NCI-H2029 (cell line): ENCODE measurements at regions not wholly inside any gene's neighbourhood (a gene's known extent, or its start where the extent isn't known, plus 50 kb on each side); places are given as distances from the start of the nearest gene placed in this dataset.

Experiments
- DNase-seq: peaks from one replicate; lab custom pipeline; 2025; lab: John Stamatoyannopoulos, UW

GRCh38 chr12:82174383-82174782 lies 183.8 kb downstream of the CCDC59 start:
- no peak for DNase-seq

DNA sequence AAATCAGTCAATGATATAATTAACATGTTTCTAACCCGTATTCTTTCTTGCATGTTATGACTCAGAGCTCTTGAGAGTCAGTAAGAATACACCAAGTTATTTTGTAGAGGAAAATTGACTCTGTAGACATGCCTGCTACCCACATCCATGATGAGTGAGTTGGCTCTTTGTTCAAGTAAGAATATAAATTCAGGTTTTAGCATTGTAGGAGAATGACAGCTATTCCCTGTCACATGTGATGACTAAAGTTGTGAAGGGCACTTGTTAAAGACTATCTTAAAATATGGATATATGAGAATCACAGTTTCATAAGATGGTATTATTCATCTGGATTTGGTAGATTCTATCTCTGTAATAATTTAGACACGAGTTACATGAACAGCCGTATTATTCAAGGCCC lies 209.1 kb downstream of the CCDC59 start:
- no peak for DNase-seq

GRCh38 chr12:82146740-82147139 lies 211.4 kb downstream of the CCDC59 start:
- DNase-seq, result no peak

- DNase-seq, result no peak
Observed at GRCh38 chr12:82144505-82144904, 213.7 kb downstream of the CCDC59 start.

GRCh38 chr12:82132390-82132789 lies 225.8 kb downstream of the CCDC59 start:
- no peak for DNase-seq

GRCh38 chr12:82130762-82131161 lies 227.4 kb downstream of the CCDC59 start:
- no peak for DNase-seq

- DNase-seq, result no peak
Observed at GRCh38 chr12:82124711-82125380, 233.3 kb downstream of the CCDC59 start.

- DNase-seq, result no peak
Observed at GRCh38 chr12:82121545-82121944, 236.6 kb downstream of the CCDC59 start.

DNA sequence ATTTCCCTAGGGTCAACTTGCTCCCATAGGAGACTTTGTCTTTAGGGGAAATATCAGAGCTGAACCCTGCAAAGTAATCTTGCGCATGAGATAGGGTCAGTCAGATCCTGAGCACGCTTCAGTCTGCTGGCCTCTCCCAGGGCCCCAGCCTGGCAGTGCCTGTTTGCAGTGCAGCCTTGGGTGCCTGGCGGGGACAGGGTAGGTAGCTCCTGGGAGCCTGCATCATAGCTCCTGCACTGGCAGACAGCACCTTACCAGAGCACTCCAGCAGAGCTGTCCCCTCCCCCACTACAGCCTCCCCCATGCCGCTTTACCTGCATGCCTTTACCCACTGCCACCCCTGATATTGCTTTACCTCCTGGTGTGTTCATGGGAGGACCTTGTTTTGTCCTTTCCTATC lies 237.3 kb downstream of the CCDC59 start:
- DNase-seq, result no peak

DNA sequence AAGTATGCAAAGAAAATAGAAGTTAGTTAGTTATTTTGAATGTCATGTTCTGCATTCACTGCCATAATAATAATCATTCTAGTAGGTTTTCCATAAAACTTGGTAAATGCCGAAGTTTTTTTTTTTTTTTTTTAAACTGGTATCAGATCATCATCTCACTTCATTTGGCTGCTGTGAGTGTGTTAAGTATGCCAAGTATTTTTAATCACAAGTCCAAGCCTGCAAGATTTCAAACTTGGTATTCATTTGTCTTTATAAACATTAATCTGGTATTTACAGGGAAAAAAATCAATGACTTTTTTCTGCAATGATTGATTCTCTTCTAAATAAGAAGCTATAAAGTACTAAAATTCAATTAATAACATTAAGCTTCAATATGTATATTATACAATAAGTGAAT lies 248.9 kb downstream of the CCDC59 start:
- DNase-seq, result no peak

- DNase-seq, result no peak
Observed at GRCh38 chr12:82108615-82109014, 249.6 kb downstream of the CCDC59 start.

- DNase-seq, result no peak
Observed at GRCh38 chr12:82099216-82099615, 259.0 kb downstream of the CCDC59 start.

DNA sequence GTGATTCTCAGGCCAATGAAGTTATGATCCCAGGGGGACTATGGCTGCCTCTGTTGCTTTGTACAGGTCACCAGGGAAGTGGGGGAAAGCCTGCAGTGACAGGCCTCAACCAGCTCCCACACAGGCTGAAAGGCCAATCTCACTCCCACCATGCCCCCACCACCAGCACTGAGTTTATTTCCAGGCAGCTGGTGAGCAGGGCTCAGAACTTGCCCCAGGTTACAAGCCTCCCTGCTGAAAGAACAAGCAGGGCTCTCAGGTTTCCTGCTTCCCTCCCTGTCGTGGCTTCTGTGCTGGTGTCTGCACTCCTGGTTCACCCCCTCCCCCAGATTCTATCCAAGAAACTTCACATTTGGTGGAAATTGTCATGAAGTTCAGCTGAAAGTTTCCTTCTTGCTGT lies 260.3 kb downstream of the CCDC59 start:
- no peak for DNase-seq

DNA sequence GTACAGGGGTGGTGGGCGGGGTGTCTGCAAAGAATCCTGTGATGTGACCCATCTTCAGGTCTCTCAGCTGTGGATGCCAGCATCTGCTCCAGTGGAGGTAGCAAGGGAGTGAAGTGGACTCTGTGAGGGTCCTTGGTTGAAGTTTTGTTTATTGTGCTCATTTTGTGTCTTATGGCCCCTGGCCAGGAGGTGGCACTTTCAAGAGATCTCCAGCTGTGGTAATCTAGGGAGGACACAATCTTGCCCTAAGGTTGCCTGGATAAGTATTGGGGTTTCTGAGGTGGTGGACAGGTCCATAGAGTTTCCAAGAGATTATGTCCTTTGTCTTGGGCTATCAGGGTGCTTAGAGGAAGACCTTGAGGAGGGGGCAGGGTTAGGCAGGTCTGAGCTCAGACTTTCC lies 260.7 kb downstream of the CCDC59 start:
- no peak for DNase-seq

- no peak for DNase-seq
Observed at GRCh38 chr12:82090165-82090564, 268.0 kb downstream of the CCDC59 start.

DNA sequence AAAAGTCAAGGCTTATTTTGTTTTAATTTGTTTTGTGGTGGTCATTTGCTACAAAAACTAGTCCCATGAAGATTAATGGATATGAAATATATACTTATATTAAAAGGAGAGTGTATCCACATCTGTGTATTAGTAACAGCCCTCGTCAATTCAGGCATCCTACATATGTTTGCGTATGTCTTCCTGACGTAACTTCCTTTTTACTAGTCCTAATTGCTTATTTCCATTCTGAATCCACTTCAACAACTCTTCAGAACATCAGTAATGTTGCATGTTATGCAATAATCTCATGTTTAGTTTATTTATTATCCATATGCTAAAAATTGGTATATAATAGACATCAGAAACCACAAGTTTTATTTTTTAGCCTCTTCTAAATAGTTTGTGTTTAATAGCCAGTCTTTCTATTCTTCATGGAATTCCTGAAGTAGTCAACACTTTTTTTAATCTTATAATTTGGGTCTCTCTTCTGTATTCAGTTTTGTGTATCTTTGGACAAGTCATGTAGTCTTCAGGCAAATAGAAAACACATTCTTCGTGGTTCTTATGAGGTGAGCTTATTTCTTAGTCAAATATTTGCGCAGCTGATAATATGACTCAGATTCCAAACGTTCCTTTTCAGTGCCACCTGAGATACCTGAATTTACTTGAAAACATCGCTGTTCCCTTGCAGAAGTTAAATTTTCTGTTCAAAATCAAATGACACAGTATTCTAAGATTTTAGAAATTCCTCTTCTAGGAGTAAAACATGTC lies 268.6 kb downstream of the CCDC59 start:
- DNase-seq, result no peak

DNA sequence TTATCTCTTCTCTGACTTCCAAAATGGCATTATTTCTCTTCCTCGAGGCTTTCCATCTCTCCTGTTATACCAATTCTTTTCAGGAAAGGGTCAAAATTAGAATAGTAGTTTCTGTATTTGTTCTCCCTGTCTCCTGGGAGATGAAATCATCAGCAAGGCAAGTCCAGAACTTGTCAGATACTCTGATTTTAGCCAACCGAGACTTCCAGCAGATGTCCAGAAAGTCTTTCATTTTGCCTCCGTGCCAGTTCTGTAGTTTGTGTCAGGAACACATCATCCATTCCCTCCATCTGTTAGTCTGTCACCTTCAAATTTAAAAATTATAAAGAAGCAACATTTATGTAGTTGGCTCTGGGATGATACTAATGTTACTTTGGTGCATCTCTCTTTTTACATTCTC lies 275.7 kb downstream of the CCDC59 start:
- no peak for DNase-seq

DNA sequence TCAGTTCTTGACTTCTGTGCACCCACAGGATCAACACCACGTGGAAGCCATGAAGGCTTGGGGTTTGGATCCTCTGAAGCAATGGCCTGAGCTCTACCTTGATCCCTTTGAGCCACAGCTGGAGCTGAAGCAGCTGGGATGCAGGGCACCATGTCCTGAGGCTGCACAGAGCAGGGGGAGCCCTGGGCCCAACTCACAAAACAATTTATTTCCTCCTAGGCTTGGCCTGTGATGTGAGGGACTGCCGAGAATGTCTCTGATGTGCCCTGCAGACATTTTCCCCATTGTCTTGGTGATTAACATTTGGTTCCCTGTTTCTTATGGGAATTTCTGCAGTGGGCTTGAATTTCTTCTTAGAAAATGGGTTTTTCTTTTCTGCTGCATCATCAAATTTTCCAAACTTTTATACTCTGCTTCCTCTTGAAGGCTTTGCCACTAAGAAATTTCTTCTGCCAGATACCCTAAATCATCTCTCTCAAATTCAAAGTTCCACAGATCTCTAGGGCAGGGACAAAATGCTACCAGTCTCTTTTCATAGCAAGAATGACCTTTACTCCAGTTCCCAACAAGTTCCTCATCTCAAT lies 288.2 kb downstream of the CCDC59 start:
- no peak for DNase-seq

DNA sequence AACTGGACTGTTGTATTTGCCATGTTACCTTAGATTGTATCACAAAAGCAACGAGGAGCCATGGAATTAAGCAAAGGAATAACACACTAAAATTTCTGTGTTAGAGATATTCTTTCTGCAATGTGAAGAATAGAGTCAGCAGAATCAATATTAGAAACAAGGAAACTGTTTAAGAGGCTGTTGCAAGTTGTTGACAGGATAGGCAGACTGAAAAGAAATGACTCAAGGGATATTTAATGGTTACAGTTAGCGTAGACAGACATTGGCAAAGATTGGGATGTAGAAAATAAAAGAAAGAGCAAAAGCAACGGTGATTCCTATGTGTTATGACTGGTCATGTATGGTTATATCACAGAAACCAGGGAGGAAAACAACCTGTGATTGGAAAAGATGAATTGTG lies 299.0 kb upstream of the PPFIA2 start:
- DNase-seq, result no peak

DNA sequence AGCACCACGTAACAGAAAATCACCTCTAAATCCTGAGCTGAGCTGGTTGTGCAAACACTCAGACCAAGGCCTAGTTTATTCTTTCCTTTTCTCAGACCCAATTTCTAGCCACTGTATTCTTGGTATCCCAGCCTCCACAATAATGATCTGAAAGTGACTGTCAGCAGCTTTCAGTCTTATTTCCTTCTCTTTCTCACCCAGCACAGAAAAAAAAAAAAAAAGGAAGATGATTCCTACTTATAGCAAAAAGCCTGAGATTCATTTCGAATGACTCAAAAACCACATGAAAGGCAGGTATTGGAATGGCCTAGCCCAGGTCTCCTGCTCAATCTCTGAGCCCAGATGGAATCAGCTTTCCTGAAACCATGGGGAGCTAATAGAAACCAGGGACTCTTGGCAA lies 298.6 kb upstream of the PPFIA2 start:
- DNase-seq, result no peak

DNA sequence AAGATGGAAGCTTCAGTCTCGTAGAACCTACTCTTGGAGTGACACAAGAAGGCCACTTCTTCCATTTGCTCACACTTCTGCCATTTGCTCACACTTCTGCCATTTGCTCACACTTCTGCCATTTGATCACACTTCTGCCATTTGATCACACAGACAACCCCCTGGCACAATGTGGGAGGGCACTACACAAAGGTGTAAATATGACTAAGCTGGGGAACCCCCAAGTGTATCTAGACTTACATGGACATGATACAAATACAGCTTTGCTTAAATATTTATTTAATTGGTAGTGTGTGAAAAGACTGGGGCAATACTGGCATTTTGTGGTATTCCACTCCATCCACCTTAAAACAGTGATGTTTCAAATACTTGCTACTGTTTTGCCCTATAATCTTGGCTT lies 296.2 kb upstream of the PPFIA2 start:
- DNase-seq, result no peak

- DNase-seq, result no peak
Observed at GRCh38 chr12:82054566-82054965, 295.4 kb upstream of the PPFIA2 start.

DNA sequence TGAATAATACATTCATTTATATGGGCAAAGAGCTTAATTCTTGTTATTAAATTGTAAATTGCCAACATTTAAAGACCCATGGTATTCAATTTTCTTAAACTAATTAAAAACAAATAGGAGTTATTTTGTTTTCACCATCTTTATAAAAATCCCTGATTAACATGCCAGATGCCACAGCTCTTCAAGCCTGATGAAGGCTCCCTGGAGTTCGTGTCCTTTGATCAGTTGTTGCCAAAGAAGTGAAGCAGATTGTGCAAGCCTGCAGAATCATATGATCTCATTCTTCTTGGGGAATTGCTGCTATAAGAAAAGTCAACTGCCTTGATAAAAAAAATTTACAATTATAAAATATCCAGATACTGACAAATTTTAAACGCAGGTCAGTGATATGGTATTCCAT lies 288.3 kb upstream of the PPFIA2 start:
- DNase-seq, result no peak
